ENCODE measurements at regions not wholly inside any gene's neighbourhood (a gene's known extent, or its start where the extent isn't known, plus 50 kb on each side); places are given as distances from the start of the nearest gene placed in this dataset.
"Not testable (repeated sequence)": the region's sequence is repeated elsewhere in the genome, so short reads cannot be mapped to it uniquely, and the experiment has no call there.

DNA sequence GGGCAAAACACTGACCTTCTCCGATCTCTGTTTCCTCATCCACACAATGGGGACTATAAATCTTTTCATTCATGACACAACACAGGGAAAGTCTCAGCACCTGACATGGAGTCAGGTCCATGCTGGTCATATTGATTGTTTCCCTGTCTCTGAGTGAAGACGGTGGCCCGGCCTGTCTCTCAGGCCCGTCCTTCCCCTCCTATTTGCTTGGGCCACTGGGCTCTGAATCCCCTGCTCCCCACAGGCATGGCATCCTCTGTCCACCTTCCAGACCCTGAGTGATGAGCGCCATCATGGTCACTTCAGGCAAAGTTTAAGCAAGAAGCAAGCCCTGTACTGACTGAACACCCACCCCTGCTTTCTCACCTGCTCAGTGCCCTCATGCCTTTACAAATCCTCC, 113.3 kb upstream of the ALX4 start:
- Histone ChIP-seq H3K27me3 (ENCODE audit: insufficient read depth, low read length) (peaks cover 6% of the 10 kb centered on the region; the same call in 1 of the 2 replicates), H3K4me3 (ENCODE audit: low read length) (no peak overlapping the region), H3K36me3 (ENCODE audit: insufficient read depth, low read depth, low read length) (no peaks in the 10 kb centered on the region), H3K9me3 (ENCODE audit: insufficient read depth, low read depth, low read length) (no peaks in the 10 kb centered on the region), H3K27ac (ENCODE audit: low read length) (no peak overlapping the region), H3K9ac (ENCODE audit: low read depth, low read length) (no peak overlapping the region), H3K4me1 (ENCODE audit: insufficient read depth, low read length) (no peaks in the 10 kb centered on the region)

DNA sequence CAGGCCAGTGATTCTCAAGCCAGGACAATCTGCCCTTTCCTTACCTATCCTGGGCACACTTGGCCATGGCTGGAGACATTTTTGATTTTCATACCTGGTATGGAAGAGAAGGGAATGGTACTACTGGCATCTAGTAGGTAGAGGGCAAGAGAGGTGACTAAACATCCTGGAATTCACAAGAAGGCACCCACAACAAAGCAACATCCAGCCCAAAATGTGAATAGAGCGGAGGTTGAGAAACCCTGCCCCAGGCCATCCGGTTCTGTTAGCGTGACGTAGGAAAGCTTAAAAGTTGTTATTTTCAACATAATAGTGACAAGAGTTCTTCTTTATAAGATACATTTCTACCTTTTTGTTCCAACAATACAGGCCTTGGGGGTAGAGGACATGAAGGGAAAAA, 114.9 kb upstream of the ALX4 start:
- H3K36me3 ChIP-seq (ENCODE audit: insufficient read depth, low read depth, low read length), result no peaks in the 10 kb centered on the region
- no peaks in the 10 kb centered on the region for H3K9me3 ChIP-seq (ENCODE audit: insufficient read depth, low read depth, low read length)
- peaks cover 3% of the 10 kb centered on the region; the same call in 1 of the 2 replicates for H3K27me3 ChIP-seq (ENCODE audit: insufficient read depth, low read length)
- no peak overlapping the region for H3K4me3 ChIP-seq (ENCODE audit: low read length)
- no peak overlapping the region for H3K9ac ChIP-seq (ENCODE audit: low read depth, low read length)
- no peaks in the 10 kb centered on the region for H3K4me1 ChIP-seq (ENCODE audit: insufficient read depth, low read length)
- H3K27ac ChIP-seq (ENCODE audit: low read length), result no peak overlapping the region

- Histone ChIP-seq H3K4me3 (ENCODE audit: low read length) (no peak overlapping the region), H3K4me1 (ENCODE audit: insufficient read depth, low read length) (no peaks in the 10 kb centered on the region), H3K27me3 (ENCODE audit: insufficient read depth, low read length) (peaks cover 3% of the 10 kb centered on the region; the same call in 1 of the 2 replicates), H3K36me3 (ENCODE audit: insufficient read depth, low read depth, low read length) (no peaks in the 10 kb centered on the region), H3K9me3 (ENCODE audit: insufficient read depth, low read depth, low read length) (no peaks in the 10 kb centered on the region), H3K27ac (ENCODE audit: low read length) (no peak overlapping the region), H3K9ac (ENCODE audit: low read depth, low read length) (no peak overlapping the region)
Observed at GRCh38 chr11:44426119-44426518, 116.2 kb upstream of the ALX4 start.

- peaks cover 3% of the 10 kb centered on the region; the same call in 1 of the 2 replicates for H3K27me3 ChIP-seq (ENCODE audit: insufficient read depth, low read length)
- H3K4me3 ChIP-seq (ENCODE audit: low read length), result no peak overlapping the region
- no peaks in the 10 kb centered on the region for H3K4me1 ChIP-seq (ENCODE audit: insufficient read depth, low read length)
- H3K27ac ChIP-seq (ENCODE audit: low read length), result no peak overlapping the region
- no peaks in the 10 kb centered on the region for H3K36me3 ChIP-seq (ENCODE audit: insufficient read depth, low read depth, low read length)
- H3K9me3 ChIP-seq (ENCODE audit: insufficient read depth, low read depth, low read length), result no peaks in the 10 kb centered on the region
- H3K9ac ChIP-seq (ENCODE audit: low read depth, low read length), result no peak overlapping the region
Observed at GRCh38 chr11:44426958-44427357, 117.0 kb upstream of the ALX4 start.

GRCh38 chr11:44427432-44427831, 117.5 kb upstream of the ALX4 start:
- H3K9me3 ChIP-seq (ENCODE audit: insufficient read depth, low read depth, low read length), result no peaks in the 10 kb centered on the region
- H3K4me1 ChIP-seq (ENCODE audit: insufficient read depth, low read length), result no peaks in the 10 kb centered on the region
- no peak overlapping the region for H3K9ac ChIP-seq (ENCODE audit: low read depth, low read length)
- H3K4me3 ChIP-seq (ENCODE audit: low read length), result no peak overlapping the region
- no peak overlapping the region for H3K27ac ChIP-seq (ENCODE audit: low read length)
- H3K27me3 ChIP-seq (ENCODE audit: insufficient read depth, low read length), result peaks cover 3% of the 10 kb centered on the region; the same call in 1 of the 2 replicates
- no peaks in the 10 kb centered on the region for H3K36me3 ChIP-seq (ENCODE audit: insufficient read depth, low read depth, low read length)

GRCh38 chr11:44430140-44430539, 120.2 kb upstream of the ALX4 start:
- Histone ChIP-seq H3K9me3 (ENCODE audit: insufficient read depth, low read depth, low read length) (no peaks in the 10 kb centered on the region), H3K4me3 (ENCODE audit: low read length) (no peak overlapping the region), H3K27me3 (ENCODE audit: insufficient read depth, low read length) (no peaks in the 10 kb centered on the region; the same call in 1 of the 2 replicates), H3K4me1 (ENCODE audit: insufficient read depth, low read length) (no peaks in the 10 kb centered on the region), H3K27ac (ENCODE audit: low read length) (no peak overlapping the region), H3K9ac (ENCODE audit: low read depth, low read length) (no peak overlapping the region), H3K36me3 (ENCODE audit: insufficient read depth, low read depth, low read length) (no peaks in the 10 kb centered on the region)

- no peak overlapping the region for H3K4me3 ChIP-seq (ENCODE audit: low read length)
- H3K27me3 ChIP-seq (ENCODE audit: insufficient read depth, low read length), result no peaks in the 10 kb centered on the region
- H3K9me3 ChIP-seq (ENCODE audit: insufficient read depth, low read depth, low read length), result no peaks in the 10 kb centered on the region
- H3K4me1 ChIP-seq (ENCODE audit: insufficient read depth, low read length), result no peaks in the 10 kb centered on the region
- H3K36me3 ChIP-seq (ENCODE audit: insufficient read depth, low read depth, low read length), result no peaks in the 10 kb centered on the region
- no peak overlapping the region for H3K27ac ChIP-seq (ENCODE audit: low read length)
- H3K9ac ChIP-seq (ENCODE audit: low read depth, low read length), result no peak overlapping the region
Observed at GRCh38 chr11:44434191-44434590, 124.3 kb upstream of the ALX4 start.

- H3K27ac ChIP-seq (ENCODE audit: low read length), result no peak overlapping the region
- no peaks in the 10 kb centered on the region for H3K9me3 ChIP-seq (ENCODE audit: insufficient read depth, low read depth, low read length)
- H3K36me3 ChIP-seq (ENCODE audit: insufficient read depth, low read depth, low read length), result no peaks in the 10 kb centered on the region
- H3K4me1 ChIP-seq (ENCODE audit: insufficient read depth, low read length), result no peaks in the 10 kb centered on the region
- H3K4me3 ChIP-seq (ENCODE audit: low read length), result no peak overlapping the region
- no peaks in the 10 kb centered on the region for H3K27me3 ChIP-seq (ENCODE audit: insufficient read depth, low read length)
- no peak overlapping the region for H3K9ac ChIP-seq (ENCODE audit: low read depth, low read length)
Observed at GRCh38 chr11:44437122-44437521, 127.2 kb upstream of the ALX4 start.

DNA sequence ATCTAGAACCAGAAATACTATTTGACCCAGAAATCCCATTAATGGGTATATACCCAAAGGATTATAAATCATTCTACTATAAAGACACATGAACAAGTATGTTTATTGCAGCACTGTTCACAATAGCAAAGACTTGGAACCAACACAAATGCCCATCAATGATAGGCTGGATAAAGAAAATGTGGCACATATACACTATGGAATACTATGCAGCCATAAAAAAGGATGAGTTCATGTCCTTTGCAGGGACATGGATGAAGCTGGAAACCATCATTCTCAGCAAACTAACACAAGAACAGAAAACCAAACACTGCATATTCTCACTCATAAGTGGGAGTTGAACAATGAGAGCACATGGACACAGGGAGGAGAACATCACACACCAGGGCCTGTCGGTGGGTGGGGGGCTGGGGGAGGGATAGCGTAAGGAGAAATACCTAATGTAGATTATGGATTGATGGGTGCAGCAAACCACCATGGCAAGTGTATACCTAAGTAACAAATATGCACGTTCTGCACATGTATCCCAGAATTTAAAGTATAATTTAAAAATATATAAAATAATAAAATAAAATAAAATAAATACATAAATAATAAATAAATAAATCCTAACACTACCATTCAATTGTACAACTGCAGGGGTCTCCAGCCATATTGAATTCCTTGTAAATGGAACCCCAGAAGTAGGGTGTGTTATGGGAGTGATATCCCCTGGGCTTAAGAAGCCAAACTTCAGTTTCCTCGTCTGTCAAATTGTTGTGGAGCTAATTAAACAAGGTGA, 122.4 kb upstream of the CD82 start:
- H3K36me3 ChIP-seq (ENCODE audit: insufficient read depth, low read depth, low read length); H3K9me3 ChIP-seq (ENCODE audit: insufficient read depth, low read depth, low read length); H3K4me1 ChIP-seq (ENCODE audit: insufficient read depth, low read length); H3K27me3 ChIP-seq (ENCODE audit: insufficient read depth, low read length); H3K9ac ChIP-seq (ENCODE audit: low read depth, low read length); H3K4me3 ChIP-seq (ENCODE audit: low read length); H3K27ac ChIP-seq (ENCODE audit: low read length): not testable (repeated sequence)

DNA sequence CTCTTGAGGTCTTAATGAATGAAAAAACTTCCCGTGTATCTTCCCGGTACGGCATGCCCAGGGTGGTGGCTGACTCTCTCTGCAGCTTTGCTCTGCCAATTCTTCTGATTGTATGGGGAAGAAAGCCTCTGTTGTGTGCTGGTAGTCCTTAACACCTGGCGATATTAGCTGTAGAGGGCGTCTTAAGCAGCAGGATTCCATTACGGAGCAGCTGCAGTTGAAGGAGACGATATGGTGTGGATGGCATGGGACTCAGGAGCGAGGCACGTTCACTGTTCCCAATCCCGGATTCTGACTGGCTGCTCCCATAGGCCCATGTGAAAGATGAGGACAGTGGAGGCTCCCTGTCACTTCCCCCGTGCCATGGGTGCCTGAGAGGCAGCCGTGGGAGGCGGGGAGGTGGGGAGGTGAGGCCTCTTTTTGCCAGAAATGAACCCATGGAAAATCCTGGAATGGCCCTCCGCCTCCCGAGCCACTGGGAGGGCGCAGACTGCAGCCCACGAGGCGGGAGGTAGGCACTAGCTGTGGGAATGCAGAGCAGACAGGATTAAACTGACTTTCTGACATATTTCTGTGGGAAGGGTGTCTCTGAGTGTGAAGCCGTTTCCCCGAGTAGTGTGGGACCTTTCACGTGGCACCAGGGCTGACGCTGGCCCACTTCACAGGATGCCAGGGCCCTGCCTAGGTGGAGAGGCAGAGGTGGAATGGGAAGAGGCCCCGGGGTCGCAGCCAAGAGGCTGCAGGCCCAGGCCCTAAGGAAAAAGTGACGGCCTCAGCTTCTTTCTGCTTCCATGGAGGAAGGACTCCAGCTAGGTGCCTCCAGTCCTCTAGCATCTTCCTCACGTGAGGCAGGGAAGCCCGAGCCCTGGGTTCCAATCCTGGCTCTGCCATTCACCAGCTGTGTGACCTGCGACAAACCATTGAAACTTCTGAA, 121.4 kb upstream of the CD82 start:
- peaks cover 6% of the 10 kb centered on the region; the same call in 1 of the 2 replicates for H3K27me3 ChIP-seq (ENCODE audit: insufficient read depth, low read length)
- H3K4me3 ChIP-seq (ENCODE audit: low read length), result no peak overlapping the region
- H3K27ac ChIP-seq (ENCODE audit: low read length), result no peak overlapping the region
- H3K9ac ChIP-seq (ENCODE audit: low read depth, low read length), result no peak overlapping the region
- H3K9me3 ChIP-seq (ENCODE audit: insufficient read depth, low read depth, low read length), result no peaks in the 10 kb centered on the region
- peaks cover 8% of the 10 kb centered on the region for H3K4me1 ChIP-seq (ENCODE audit: insufficient read depth, low read length)
- no peaks in the 10 kb centered on the region for H3K36me3 ChIP-seq (ENCODE audit: insufficient read depth, low read depth, low read length)

DNA sequence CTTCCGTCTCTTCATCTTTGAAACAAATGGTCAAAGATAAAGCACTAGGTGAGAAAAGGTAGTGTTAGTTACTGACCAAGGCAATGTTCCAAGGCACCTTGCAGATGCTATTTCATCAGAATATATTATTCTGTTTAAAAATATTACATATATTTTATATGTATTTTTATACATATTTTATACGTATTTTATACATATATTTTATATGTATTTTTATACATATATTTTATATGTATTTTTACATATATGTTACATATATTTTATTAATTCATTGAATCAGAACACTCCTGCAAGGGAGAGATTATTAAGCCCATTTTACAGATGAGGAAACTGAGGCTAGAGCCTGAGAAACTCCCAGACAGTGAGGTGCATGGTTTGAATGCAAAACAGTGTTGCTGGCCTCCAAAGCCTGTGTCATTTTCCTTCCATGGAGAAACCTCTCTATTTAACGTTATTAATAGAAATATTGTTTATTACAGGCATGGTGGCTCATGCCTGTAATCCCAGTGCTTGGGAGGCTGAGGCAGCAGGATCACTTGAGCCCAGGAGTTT, 120.6 kb upstream of the CD82 start:
- Histone ChIP-seq H3K9me3 (ENCODE audit: insufficient read depth, low read depth, low read length) (no peaks in the 10 kb centered on the region), H3K4me3 (ENCODE audit: low read length) (no peak overlapping the region), H3K9ac (ENCODE audit: low read depth, low read length) (no peak overlapping the region), H3K4me1 (ENCODE audit: insufficient read depth, low read length) (peaks cover 8% of the 10 kb centered on the region), H3K27me3 (ENCODE audit: insufficient read depth, low read length) (peaks cover 6% of the 10 kb centered on the region; the same call in 1 of the 2 replicates), H3K36me3 (ENCODE audit: insufficient read depth, low read depth, low read length) (no peaks in the 10 kb centered on the region), H3K27ac (ENCODE audit: low read length) (no peak overlapping the region)
